Liver (tissue), 8 donors: ENCODE measurements at regions not wholly inside any gene's neighbourhood (a gene's known extent, or its start where the extent isn't known, plus 50 kb on each side); places are given as distances from the start of the nearest gene placed in this dataset.

ENCODE experiments used
- DNase-seq: peaks from one replicate; pipeline ENCODE4 v3.0.0-alpha.2; 2017; ENCODE audit warnings: low spot score
- H3K27ac ChIP-seq, 2 donors: one replicate each; pipeline ENCODE4 v1.7.0; 2013; ENCODE audit warnings: inconsistent platforms in 2 of 2, low read length in 2 of 2, control low read depth in 1 of 2, low read depth in 1 of 2, mild to moderate bottlenecking in 1 of 2
- H3K27me3 ChIP-seq, 4 donors: one replicate each; pipeline versions ENCODE4 v1.6.1 to v1.7.0; 2013; ENCODE audit warnings: low read length in 3 of 4, inconsistent platforms in 1 of 4, mild to moderate bottlenecking in 1 of 4, moderate library complexity in 1 of 4; ENCODE audit not compliant: control insufficient read depth in 4 of 4, insufficient read depth in 4 of 4
- H3K36me3 ChIP-seq, 4 donors: one replicate each; pipeline versions ENCODE4 v1.6.1 to v1.7.0; 2013; ENCODE audit warnings: low read length in 3 of 4, mild to moderate bottlenecking in 3 of 4, low read depth in 1 of 4, moderate library complexity in 1 of 4; ENCODE audit not compliant: control insufficient read depth in 4 of 4, insufficient read depth in 3 of 4
- H3K4me1 ChIP-seq, 4 donors: one replicate each; pipeline versions ENCODE4 v1.6.1 to v1.7.0; 2013; ENCODE audit warnings: low read length in 3 of 4, mild to moderate bottlenecking in 3 of 4, moderate library complexity in 1 of 4; ENCODE audit not compliant: control insufficient read depth in 4 of 4, insufficient read depth in 4 of 4
- H3K4me3 ChIP-seq, 3 donors: one replicate each; pipeline versions ENCODE4 v1.6.1 to v1.7.0; 2013; ENCODE audit warnings: low read length in 3 of 3, control low read depth in 1 of 3, low read depth in 1 of 3, mild to moderate bottlenecking in 1 of 3
- H3K9ac ChIP-seq, 2 donors: one replicate each; pipeline ENCODE4 v1.7.0; 2013; ENCODE audit warnings: low read length in 2 of 2, mild to moderate bottlenecking in 2 of 2, moderate library complexity in 2 of 2, control low read depth in 1 of 2, low read depth in 1 of 2
- H3K9me3 ChIP-seq, 4 donors: one replicate each; pipeline versions ENCODE4 v1.6.1 to v1.7.0; 2013; ENCODE audit warnings: low read length in 3 of 4; ENCODE audit not compliant: control insufficient read depth in 4 of 4
- ATF3 ChIP-seq: IDR thresholded peaks from 2 replicates; pipeline ENCODE4 v1.6.1; 2016; ENCODE audit warnings: antibody characterized with exemption
- CTCF ChIP-seq: fragments of 150-350 bp; IDR thresholded peaks from 2 replicates; pipeline ENCODE4 v1.5.1; 2017; ENCODE audit warnings: improper control_type of control experiment, low read depth, low read length; ENCODE audit not compliant: missing input control
- EGR1 ChIP-seq, 2 donors: IDR thresholded peaks; 2 replicates each; pipeline ENCODE4 v1.6.1; 2016 to 2018; ENCODE audit warnings: antibody characterized with exemption in 2 of 2, low read depth in 2 of 2
- FOXA1 ChIP-seq: IDR thresholded peaks from 2 replicates; pipeline ENCODE4 v1.6.1; 2016; ENCODE audit warnings: antibody characterized with exemption
- FOXA2 ChIP-seq: IDR thresholded peaks from 2 replicates; pipeline ENCODE4 v1.6.1; 2016; ENCODE audit warnings: antibody characterized with exemption
- GABPA ChIP-seq, 2 donors: IDR thresholded peaks in 1 of 2; conservative IDR thresholded peaks in 1 of 2; 2 replicates each; pipeline ENCODE4 v1.6.1; 2016; ENCODE audit warnings: antibody characterized with exemption in 2 of 2, mild to moderate bottlenecking in 1 of 2, moderate library complexity in 1 of 2
- HNF4A ChIP-seq, 2 donors: conservative IDR thresholded peaks; 2 replicates each; pipeline ENCODE4 v1.6.1; 2016; ENCODE audit warnings: antibody characterized with exemption in 2 of 2, mild to moderate bottlenecking in 2 of 2
- HNF4G ChIP-seq: IDR thresholded peaks from 2 replicates; pipeline ENCODE4 v1.6.1; 2016; ENCODE audit warnings: antibody characterized with exemption
- JUND ChIP-seq, 2 donors: IDR thresholded peaks; 2 replicates each; pipeline ENCODE4 v1.6.1; 2016; ENCODE audit warnings: antibody characterized with exemption in 2 of 2
- MAX ChIP-seq: IDR thresholded peaks from 2 replicates; pipeline ENCODE4 v1.6.1; 2016; ENCODE audit warnings: antibody characterized with exemption
- NR2F2 ChIP-seq: IDR thresholded peaks from 2 replicates; pipeline ENCODE4 v1.6.1; 2016; ENCODE audit warnings: antibody characterized with exemption
- RAD21 ChIP-seq, 2 donors: IDR thresholded peaks; 2 replicates each; pipeline ENCODE4 v1.6.1; 2016; ENCODE audit warnings: antibody characterized with exemption in 2 of 2, mild to moderate bottlenecking in 2 of 2
- REST ChIP-seq: IDR thresholded peaks from 2 replicates; pipeline ENCODE4 v1.6.1; 2016; ENCODE audit warnings: antibody characterized with exemption, mild to moderate bottlenecking
- RXRA ChIP-seq, 2 donors: IDR thresholded peaks; 2 replicates each; pipeline ENCODE4 v1.6.1; 2017 to 2018; ENCODE audit warnings: antibody characterized with exemption in 2 of 2, mild to moderate bottlenecking in 1 of 2
- SP1 ChIP-seq: IDR thresholded peaks from 2 replicates; pipeline ENCODE4 v1.6.1; 2018; ENCODE audit warnings: antibody characterized with exemption, mild to moderate bottlenecking
- TAF1 ChIP-seq: conservative IDR thresholded peaks from 2 replicates; pipeline ENCODE4 v1.6.1; 2016; ENCODE audit warnings: antibody characterized with exemption, mild to moderate bottlenecking
- YY1 ChIP-seq: IDR thresholded peaks from 2 replicates; pipeline ENCODE4 v1.6.1; 2016; ENCODE audit warnings: antibody characterized with exemption, mild to moderate bottlenecking
- ZBTB33 ChIP-seq: IDR thresholded peaks from 2 replicates; pipeline ENCODE4 v1.6.1; 2016; ENCODE audit warnings: antibody characterized with exemption
- WGBS: extraction: QIAGEN DNeasy Blood & Tissue Kit; methylation state at CpG from one replicate; pipeline ENCODE4 v1.1.7; 2013; 5-methylcytosine and 5-hydroxymethylcytosine counted together
- donor health status: healthy.
- donor health status: healthy.
- donor health status: healthy.
- donor health status: healthy.
- donor health status: healthy.

GRCh38 chr5:96195123-96195522 lies 233.5 kb upstream of the ELL2 start:
- no peaks in the 10 kb centered on the region for H3K27me3 ChIP-seq
- no peak overlapping the region for H3K9ac ChIP-seq
- TF ChIP-seq HNF4G = no peak
- no peak for TF ChIP-seq ATF3
- TF ChIP-seq EGR1 (IDR thresholded peaks at IDR 0.05; ENCODE audit: low read depth in 2 of 2) = no peak
- no peak for TF ChIP-seq MAX
- no peak for DNase-seq
- 67% methylated on average over 1 of the region's 1 CpG for WGBS
- H3K9me3 ChIP-seq = no peaks in the 10 kb centered on the region
- H3K27ac ChIP-seq = no peak overlapping the region
- peaks cover 2 to 23% (median 14%) of the 10 kb centered on the region in 4 donors for H3K4me1 ChIP-seq
- H3K4me3 ChIP-seq = no peak overlapping the region
- no peaks in the 10 kb centered on the region for H3K36me3 ChIP-seq

- no peaks in the 10 kb centered on the region for H3K27me3 ChIP-seq
- H3K4me3 ChIP-seq = no peak overlapping the region
- H3K4me1 ChIP-seq = peaks cover 2 to 20% (median 12%) of the 10 kb centered on the region in 4 donors
- no peak for DNase-seq
- no peaks in the 10 kb centered on the region for H3K9me3 ChIP-seq
- peak overlapping the region in 1 of 2 donors; percentile 10 for H3K27ac ChIP-seq
- H3K36me3 ChIP-seq = no peaks in the 10 kb centered on the region
- TF ChIP-seq CTCF = no peak
- no peak for TF ChIP-seq NR2F2
- no peak for TF ChIP-seq FOXA1
- no peak for TF ChIP-seq TAF1
- no peak for TF ChIP-seq EGR1 (IDR thresholded peaks at IDR 0.05; ENCODE audit: low read depth in 2 of 2)
- no peak for TF ChIP-seq GABPA (IDR thresholded peaks at IDR 0.05 in 1 of 2, conservative IDR thresholded peaks at IDR 0.05 in 1 of 2)
- TF ChIP-seq YY1 = no peak
- TF ChIP-seq JUND (IDR thresholded peaks at IDR 0.05) = no peak
- no peak for TF ChIP-seq FOXA2
- TF ChIP-seq ZBTB33 = no peak
- TF ChIP-seq REST = no peak
- TF ChIP-seq MAX = no peak
- TF ChIP-seq SP1 = no peak
- TF ChIP-seq HNF4G = no peak
- TF ChIP-seq RAD21 (IDR thresholded peaks at IDR 0.05) = no peak
- TF ChIP-seq ATF3 = no peak
- TF ChIP-seq HNF4A (conservative IDR thresholded peaks at IDR 0.05) = no peak
- TF ChIP-seq RXRA (IDR thresholded peaks at IDR 0.05) = no peak
- no peak overlapping the region for H3K9ac ChIP-seq
Measured at GRCh38 chr5:96194593-96194992, 232.9 kb upstream of the ELL2 start.
